ENCODE measurements at regions not wholly inside any gene's neighbourhood (a gene's known extent, or its start where the extent isn't known, plus 50 kb on each side); places are given as distances from the start of the nearest gene placed in this dataset.
A peak's percentile ranks its signal among the peaks of the same experiment; 100 is the strongest.

- TF ChIP-seq, protein P1, sequence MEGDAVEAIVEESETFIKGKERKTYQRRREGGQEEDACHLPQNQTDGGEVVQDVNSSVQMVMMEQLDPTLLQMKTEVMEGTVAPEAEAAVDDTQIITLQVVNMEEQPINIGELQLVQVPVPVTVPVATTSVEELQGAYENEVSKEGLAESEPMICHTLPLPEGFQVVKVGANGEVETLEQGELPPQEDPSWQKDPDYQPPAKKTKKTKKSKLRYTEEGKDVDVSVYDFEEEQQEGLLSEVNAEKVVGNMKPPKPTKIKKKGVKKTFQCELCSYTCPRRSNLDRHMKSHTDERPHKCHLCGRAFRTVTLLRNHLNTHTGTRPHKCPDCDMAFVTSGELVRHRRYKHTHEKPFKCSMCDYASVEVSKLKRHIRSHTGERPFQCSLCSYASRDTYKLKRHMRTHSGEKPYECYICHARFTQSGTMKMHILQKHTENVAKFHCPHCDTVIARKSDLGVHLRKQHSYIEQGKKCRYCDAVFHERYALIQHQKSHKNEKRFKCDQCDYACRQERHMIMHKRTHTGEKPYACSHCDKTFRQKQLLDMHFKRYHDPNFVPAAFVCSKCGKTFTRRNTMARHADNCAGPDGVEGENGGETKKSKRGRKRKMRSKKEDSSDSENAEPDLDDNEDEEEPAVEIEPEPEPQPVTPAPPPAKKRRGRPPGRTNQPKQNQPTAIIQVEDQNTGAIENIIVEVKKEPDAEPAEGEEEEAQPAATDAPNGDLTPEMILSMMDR (IDR thresholded peaks at IDR 0.05; ENCODE audit: insufficient read depth, low read depth, low read length): peak; percentile 48
- no peak for TF ChIP-seq EZH2 (IDR thresholded peaks at IDR 0.05; ENCODE audit: insufficient read depth, low read length)
Observed at GRCh38 chr15:31435261-31435911, 108.8 kb downstream of the KLF13 start.
